Ascending aorta (tissue), 2 donors: ENCODE measurements at regions not wholly inside any gene's neighbourhood (a gene's known extent, or its start where the extent isn't known, plus 50 kb on each side); places are given as distances from the start of the nearest gene placed in this dataset.

Source experiments
- DNase-seq, 2 donors: peaks; one replicate each; pipeline ENCODE4 v3.0.0-alpha.2; 2019; ENCODE audit warnings: low spot score in 2 of 2
- H3K27ac ChIP-seq, 2 donors: fragments of 200-600 bp; sonication (generic); one replicate each; pipeline ENCODE4 v1.5.1; 2016 to 2017; ENCODE audit warnings: mild to moderate bottlenecking in 1 of 2
- H3K27me3 ChIP-seq: fragments of 200-600 bp; sonication (generic); one replicate; pipeline ENCODE4 v1.5.1; 2017
- H3K36me3 ChIP-seq, 2 donors: fragments of 200-600 bp; sonication (generic); one replicate each; pipeline ENCODE4 v1.5.1; 2016
- H3K4me1 ChIP-seq, 2 donors: fragments of 200-600 bp; sonication (generic); one replicate each; pipeline ENCODE4 v1.5.1; 2016 to 2017; ENCODE audit warnings: mild to moderate bottlenecking in 1 of 2
- H3K4me3 ChIP-seq, 2 donors: fragments of 200-600 bp; sonication (generic); one replicate each; pipeline ENCODE4 v1.5.1; 2016 to 2017; ENCODE audit warnings: mild to moderate bottlenecking in 1 of 2
- H3K9me3 ChIP-seq, 2 donors: fragments of 200-600 bp; sonication (generic); one replicate each; pipeline ENCODE4 v1.5.1; 2016
- intact Hi-C: fragments of 100-400 bp; cut with DNase I; formaldehyde crosslinking; loops from one replicate; pipeline ENCODE4 v1.15.1; 2023
- TF ChIP-seq, protein P1 (sequence below), 3 experiments: fragments of 200-600 bp in 2 of 3; fragments of 450-650 bp in 1 of 3; sonication (generic) in 2 of 3; IDR thresholded peaks; one replicate each; pipeline ENCODE4 v1.5.1; 2016 to 2019; ENCODE audit warnings: antibody characterized with exemption in 3 of 3, mild to moderate bottlenecking in 1 of 3, moderate library complexity in 1 of 3

- H3K27me3 ChIP-seq, result no peaks in the 10 kb centered on the region
- H3K4me3 ChIP-seq, result no peak overlapping the region
- H3K9me3 ChIP-seq, result peaks cover 0 to 8% of the 10 kb centered on the region in 2 donors
- no peaks in the 10 kb centered on the region for H3K36me3 ChIP-seq
- no peaks in the 10 kb centered on the region for H3K4me1 ChIP-seq
- DNase-seq, result no peak
- H3K27ac ChIP-seq, result no peak overlapping the region
- intact Hi-C loops, result no loop called here
- TF ChIP-seq, protein P1, sequence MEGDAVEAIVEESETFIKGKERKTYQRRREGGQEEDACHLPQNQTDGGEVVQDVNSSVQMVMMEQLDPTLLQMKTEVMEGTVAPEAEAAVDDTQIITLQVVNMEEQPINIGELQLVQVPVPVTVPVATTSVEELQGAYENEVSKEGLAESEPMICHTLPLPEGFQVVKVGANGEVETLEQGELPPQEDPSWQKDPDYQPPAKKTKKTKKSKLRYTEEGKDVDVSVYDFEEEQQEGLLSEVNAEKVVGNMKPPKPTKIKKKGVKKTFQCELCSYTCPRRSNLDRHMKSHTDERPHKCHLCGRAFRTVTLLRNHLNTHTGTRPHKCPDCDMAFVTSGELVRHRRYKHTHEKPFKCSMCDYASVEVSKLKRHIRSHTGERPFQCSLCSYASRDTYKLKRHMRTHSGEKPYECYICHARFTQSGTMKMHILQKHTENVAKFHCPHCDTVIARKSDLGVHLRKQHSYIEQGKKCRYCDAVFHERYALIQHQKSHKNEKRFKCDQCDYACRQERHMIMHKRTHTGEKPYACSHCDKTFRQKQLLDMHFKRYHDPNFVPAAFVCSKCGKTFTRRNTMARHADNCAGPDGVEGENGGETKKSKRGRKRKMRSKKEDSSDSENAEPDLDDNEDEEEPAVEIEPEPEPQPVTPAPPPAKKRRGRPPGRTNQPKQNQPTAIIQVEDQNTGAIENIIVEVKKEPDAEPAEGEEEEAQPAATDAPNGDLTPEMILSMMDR (IDR thresholded peaks at IDR 0.05), result no peak
These were observed 122.7 kb upstream of the ALDH1B1 start for GRCh38 chr9:38269775-38270174.

DNA sequence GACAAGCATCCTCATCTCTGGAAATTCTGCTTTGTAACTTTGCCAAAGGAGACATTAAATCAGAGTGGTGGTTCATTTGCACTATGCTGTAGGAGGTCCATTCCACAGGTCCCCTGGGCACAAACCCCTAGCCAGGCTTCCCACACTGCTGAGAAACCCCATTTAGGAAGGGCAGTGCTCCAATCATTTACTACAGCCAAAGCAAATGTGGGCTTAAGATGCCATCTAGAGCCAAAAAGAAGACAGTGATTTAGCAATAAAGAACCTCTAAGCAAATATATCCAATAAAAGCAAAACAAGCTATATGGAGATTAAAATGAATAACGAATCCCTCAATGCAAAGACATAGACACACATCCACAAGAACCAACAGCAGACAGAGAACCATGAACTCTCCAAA is 129.0 kb upstream of the ALDH1B1 start:
- TF ChIP-seq, protein P1 (IDR thresholded peaks at IDR 0.05), result no peak
- Histone ChIP-seq H3K4me3 (no peak overlapping the region), H3K36me3 (no peaks in the 10 kb centered on the region), H3K27ac (no peak overlapping the region), H3K4me1 (no peaks in the 10 kb centered on the region), H3K9me3 (peaks cover 0 to 18% of the 10 kb centered on the region in 2 donors), H3K27me3 (no peaks in the 10 kb centered on the region)
- DNase-seq, result no peak
- intact Hi-C loops, result no loop called here

GRCh38 chr9:38259519-38260218 is 132.8 kb upstream of the ALDH1B1 start:
- intact Hi-C loops, result no loop called here
- H3K4me3 ChIP-seq, result no peak overlapping the region

DNA sequence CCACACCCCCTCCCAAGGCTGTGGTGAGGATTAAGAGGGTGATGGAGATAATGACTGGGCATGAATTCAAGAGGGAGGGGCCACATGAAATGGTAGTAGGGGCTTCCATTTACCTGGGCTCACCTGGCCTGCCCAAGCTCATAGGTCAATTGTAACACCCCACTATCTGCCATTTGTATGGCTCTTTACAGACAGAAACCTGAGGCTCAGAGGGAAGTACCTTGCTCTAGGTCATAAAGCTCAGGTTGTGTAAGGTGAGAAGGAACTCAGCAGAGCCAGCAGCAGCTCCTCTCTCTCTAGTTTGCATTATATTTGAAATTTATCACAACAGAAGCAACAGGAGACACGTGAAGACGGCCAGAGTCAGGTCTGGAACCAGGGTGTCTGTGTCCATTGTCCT is 133.4 kb upstream of the ALDH1B1 start:
- H3K4me3 ChIP-seq, result no peak overlapping the region
- TF ChIP-seq, protein P1 (IDR thresholded peaks at IDR 0.05), result no peak
- H3K27ac ChIP-seq, result no peak overlapping the region
- intact Hi-C loops, result no loop called here
- no peaks in the 10 kb centered on the region for H3K4me1 ChIP-seq
- no peaks in the 10 kb centered on the region for H3K27me3 ChIP-seq
- peak in 1 of 2 donors; percentile 13 for DNase-seq
- no peaks in the 10 kb centered on the region for H3K36me3 ChIP-seq
- peaks cover 0 to 2% of the 10 kb centered on the region in 2 donors for H3K9me3 ChIP-seq

More at GRCh38 chr9:38259519-38260218, 132.8 kb upstream of the ALDH1B1 start:
- TF ChIP-seq, protein P1 (IDR thresholded peaks at IDR 0.05), result no peak
- peak in 1 of 2 donors; percentile 46 for DNase-seq
- H3K9me3 ChIP-seq, result peaks cover 0 to 8% of the 10 kb centered on the region in 2 donors
- H3K27me3 ChIP-seq, result no peaks in the 10 kb centered on the region
- H3K4me1 ChIP-seq, result no peaks in the 10 kb centered on the region
- H3K27ac ChIP-seq, result no peak overlapping the region
- no peaks in the 10 kb centered on the region for H3K36me3 ChIP-seq

DNA sequence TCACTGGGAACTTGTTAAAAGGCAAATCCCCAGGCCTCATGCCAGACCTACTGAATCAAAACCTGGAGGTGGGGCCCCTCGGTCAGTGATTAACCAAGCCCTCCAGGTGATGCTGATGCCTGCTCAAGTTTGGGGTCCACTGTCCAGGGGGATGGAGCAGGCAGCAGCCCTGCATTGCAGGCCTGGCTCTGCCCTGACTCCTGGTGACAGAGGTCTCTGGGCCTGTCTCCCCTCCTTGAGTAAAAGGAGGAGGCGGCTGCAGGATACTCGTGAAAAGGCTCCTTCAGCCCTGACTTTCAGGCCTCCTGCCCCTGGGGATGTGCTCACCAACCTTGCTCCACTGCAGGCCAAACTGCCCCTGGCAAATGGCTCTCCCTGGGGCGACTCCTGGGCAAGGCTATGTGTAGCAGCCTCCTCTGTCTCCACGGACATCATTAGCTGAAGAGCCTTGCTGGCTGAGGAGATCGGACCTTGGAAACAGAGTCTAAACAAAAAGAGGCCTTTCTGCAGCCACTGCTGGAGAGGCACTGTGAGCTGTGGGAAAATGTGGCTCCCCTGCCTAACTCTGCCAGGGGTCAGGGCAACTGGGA is 134.8 kb upstream of the ALDH1B1 start:
- intact Hi-C loops, result no loop called here
- H3K9me3 ChIP-seq, result no peaks in the 10 kb centered on the region
- peak in 1 of 2 donors; percentile 44 for DNase-seq
- H3K4me3 ChIP-seq, result no peak overlapping the region
- TF ChIP-seq, protein P1 (IDR thresholded peaks at IDR 0.05), result no peak
- H3K36me3 ChIP-seq, result no peaks in the 10 kb centered on the region
- H3K4me1 ChIP-seq, result no peaks in the 10 kb centered on the region
- H3K27me3 ChIP-seq, result no peaks in the 10 kb centered on the region
- no peak overlapping the region for H3K27ac ChIP-seq
